Activated CD4-positive, alpha-beta memory T cell treated with anti-CD3 and anti-CD28 coated beads, Interleukin-2, amount 10 ng/mL, durations not matched to agents 7 days and 5 days (primary cell): ENCODE measurements at regions not wholly inside any gene's neighbourhood (a gene's known extent, or its start where the extent isn't known, plus 50 kb on each side); places are given as distances from the start of the nearest gene placed in this dataset.
"Not testable (repeated sequence)": the region's sequence is repeated elsewhere in the genome, so short reads cannot be mapped to it uniquely, and the experiment has no call there.

Source experiments
- CTCF ChIA-PET: fragments of 350-600 bp; sonication (Branson Sonifier 250); formaldehyde crosslinking; loops from one replicate; lab custom pipeline; 2021; ENCODE audit warnings: antibody characterized with exemption, inconsistent platforms; lab: Charles Lee
- POLR2A ChIA-PET: fragments of 350-600 bp; sonication (Branson Sonifier 250); formaldehyde crosslinking; loops from one replicate; lab custom pipeline; 2021; ENCODE audit warnings: antibody characterized with exemption; lab: Charles Lee
- DNase-seq: peaks from one replicate; pipeline ENCODE4 v3.0.0-alpha.2; 2020
- H3K27ac Mint-ChIP-seq: one replicate; pipeline ENCODE4 v1.8.0; 2021; ENCODE audit warnings: mild to moderate bottlenecking, mixed read lengths
- H3K27me3 Mint-ChIP-seq: one replicate; pipeline ENCODE4 v1.8.0; 2021; ENCODE audit warnings: mixed read lengths
- H3K36me3 Mint-ChIP-seq: one replicate; pipeline ENCODE4 v1.8.0; 2021; ENCODE audit warnings: low read depth, mixed read lengths
- H3K4me1 Mint-ChIP-seq: one replicate; pipeline ENCODE4 v1.8.0; 2021; ENCODE audit warnings: mixed read lengths
- H3K4me3 Mint-ChIP-seq: one replicate; pipeline ENCODE4 v1.8.0; 2021; ENCODE audit warnings: mild to moderate bottlenecking, mixed read lengths
- H3K9me3 Mint-ChIP-seq: one replicate; pipeline ENCODE4 v1.8.0; 2021; ENCODE audit warnings: mixed read lengths

DNA sequence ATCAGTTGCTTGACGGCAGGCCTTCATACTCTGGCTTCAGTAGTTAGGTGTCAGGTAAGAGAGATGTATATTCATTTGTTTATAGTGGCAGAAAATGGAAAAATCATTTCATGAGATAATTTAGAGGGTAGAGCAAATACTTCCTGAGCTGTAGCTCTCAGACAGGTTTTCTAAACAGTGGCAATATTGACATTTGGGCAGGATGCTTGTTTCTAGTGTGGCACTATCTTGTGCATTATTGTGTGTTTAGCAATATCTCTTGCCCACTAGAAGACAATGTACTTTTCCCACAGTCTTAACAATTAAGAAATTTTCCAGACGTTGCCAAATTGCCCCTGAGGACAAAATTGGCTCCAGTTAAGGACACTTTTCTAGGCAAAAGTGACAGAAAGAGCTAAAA is 1143.1 kb downstream of the PLA2G4A start:
- ChIA-PET CTCF (no interaction called here), POLR2A (no interaction called here)
- Mint-ChIP-seq H3K9me3 (peaks cover 2% of the 10 kb centered on the region), H3K4me1 (no peaks in the 10 kb centered on the region), H3K27me3 (no peaks in the 10 kb centered on the region), H3K27ac (no peak overlapping the region), H3K36me3 (no peaks in the 10 kb centered on the region), H3K4me3 (no peak overlapping the region)
- DNase-seq = no peak

DNA sequence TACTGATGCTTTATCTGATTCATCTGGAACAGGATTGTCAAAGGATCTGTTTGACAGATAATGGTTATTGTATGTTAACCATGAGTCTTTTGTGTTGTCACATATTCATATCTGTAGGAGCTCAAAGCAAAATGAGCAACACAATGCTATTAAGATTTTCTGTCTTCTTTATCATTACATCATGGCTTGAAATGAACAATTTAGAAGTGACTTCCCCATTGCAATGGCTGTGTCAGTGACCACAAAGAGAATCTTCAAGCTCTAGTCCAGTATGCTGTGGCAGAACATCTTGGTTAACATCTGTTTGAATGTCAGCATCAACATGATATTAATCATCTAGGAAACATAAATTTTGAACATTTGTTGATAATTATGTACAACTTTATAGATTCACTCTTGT is 1148.5 kb downstream of the PLA2G4A start:
- DNase-seq = no peak
- H3K9me3 Mint-ChIP-seq = peaks cover 7% of the 10 kb centered on the region
- no peaks in the 10 kb centered on the region for H3K4me1 Mint-ChIP-seq
- H3K27ac Mint-ChIP-seq = no peak overlapping the region
- CTCF ChIA-PET = no interaction called here
- POLR2A ChIA-PET = no interaction called here
- H3K36me3 Mint-ChIP-seq = no peaks in the 10 kb centered on the region
- H3K4me3 Mint-ChIP-seq = no peak overlapping the region
- H3K27me3 Mint-ChIP-seq = no peaks in the 10 kb centered on the region

DNA sequence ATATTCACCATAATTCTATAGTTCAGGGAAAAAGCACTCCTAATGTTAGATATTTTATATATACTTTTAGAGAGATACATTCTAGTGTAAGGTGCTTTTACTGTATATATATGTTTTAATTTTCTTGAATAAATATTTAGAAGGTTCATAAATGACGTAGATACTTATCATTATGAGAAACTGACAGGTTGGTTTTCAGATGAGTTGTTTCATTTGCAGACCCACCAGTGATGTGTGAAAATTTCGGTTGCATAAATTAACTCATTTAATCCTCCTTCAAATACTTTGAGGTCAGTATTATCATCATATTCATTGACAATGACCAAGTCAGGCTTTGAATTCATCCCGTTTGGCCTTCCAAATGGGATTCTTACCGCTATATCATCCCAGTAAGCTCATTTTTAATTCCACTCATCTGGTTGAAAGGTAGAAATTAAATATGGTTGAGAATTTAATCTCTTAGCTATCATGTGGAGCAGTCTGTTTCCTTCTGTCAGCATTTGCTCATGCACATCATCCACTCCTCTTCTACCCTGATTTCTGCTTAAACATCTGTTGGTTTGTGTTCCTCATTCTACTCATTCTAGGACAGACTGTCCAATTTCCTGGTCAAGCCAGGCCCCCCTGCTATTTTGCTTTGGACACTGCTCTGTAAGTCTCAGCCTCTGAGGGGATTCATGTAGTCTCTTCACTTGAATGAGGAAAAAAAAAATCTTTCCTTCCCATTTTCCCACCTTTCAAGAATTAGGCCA is 1156.6 kb downstream of the PLA2G4A start:
- Mint-ChIP-seq H3K9me3 (peaks cover 8% of the 10 kb centered on the region), H3K27ac (no peak overlapping the region), H3K36me3 (no peaks in the 10 kb centered on the region), H3K4me3 (no peak overlapping the region), H3K27me3 (no peaks in the 10 kb centered on the region), H3K4me1 (no peaks in the 10 kb centered on the region)
- POLR2A ChIA-PET = no interaction called here
- CTCF ChIA-PET = no interaction called here
- DNase-seq = no peak

DNA sequence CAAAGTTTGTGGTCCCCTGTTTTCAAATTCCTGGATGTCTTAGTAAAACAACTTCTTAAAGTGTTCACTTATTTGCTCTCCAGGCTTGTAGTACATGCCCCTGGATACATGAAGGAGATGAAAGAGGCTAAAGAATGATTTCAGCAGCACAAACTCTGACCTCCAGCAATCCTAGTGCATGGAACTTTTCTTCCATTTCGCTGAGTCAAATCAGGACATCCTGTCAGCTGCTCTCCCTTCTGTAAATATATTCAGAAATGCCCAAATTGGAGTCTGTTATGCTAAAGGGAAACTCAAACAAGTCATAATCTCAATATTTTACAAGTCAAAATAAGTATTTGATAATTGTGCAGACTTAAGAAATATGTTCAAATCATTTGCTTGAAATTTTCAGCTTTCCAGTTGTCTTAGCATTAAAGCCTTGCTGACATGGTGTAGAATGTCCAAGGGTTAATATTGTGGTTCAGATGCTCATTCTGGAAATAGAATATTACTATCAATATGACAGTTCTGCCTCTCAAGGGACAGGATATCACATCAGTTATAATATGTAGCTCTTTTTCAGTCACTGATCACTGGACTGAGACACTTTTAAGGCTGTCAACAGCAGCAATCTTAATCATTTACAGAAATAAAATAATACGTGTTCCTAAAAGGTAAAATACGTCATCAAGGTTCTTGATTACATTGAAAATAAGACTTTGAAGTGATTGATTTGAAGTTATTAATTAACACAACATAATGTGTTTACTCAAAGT is 1157.3 kb downstream of the PLA2G4A start:
- Mint-ChIP-seq H3K27ac (no peak overlapping the region), H3K27me3 (no peaks in the 10 kb centered on the region), H3K9me3 (peaks cover 8% of the 10 kb centered on the region), H3K4me1 (no peaks in the 10 kb centered on the region), H3K36me3 (no peaks in the 10 kb centered on the region), H3K4me3 (no peak overlapping the region)
- no peak for DNase-seq
- ChIA-PET POLR2A (no interaction called here), CTCF (no interaction called here)

DNA sequence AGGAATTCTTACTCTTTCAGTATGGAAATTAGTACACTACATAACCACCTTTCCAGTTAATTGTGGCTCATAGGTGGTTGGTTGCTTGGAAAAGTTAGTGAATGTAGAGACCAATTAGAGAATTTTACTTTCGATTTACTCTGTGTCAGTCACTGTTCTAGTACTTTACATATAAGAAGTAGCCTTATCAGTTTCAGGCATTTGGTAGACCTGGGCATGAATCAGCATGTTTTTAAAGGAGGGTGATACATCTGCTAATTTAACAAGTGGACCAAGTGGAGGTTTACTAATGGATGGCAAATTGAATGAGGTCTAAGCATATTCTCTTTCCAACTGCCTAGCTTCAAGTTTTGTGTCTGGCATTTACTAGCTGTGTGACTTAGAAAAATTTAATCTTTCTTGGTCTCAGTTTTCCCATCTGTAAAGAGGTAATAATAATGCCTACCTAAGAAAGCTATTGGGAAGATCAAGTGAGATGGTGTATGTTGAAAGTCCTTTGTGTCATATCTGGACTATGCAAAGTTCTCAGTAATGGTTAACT is 1158.6 kb downstream of the PLA2G4A start:
- ChIA-PET POLR2A (no interaction called here), CTCF (no interaction called here)
- H3K27ac Mint-ChIP-seq = no peak overlapping the region
- H3K36me3 Mint-ChIP-seq = no peaks in the 10 kb centered on the region
- DNase-seq = no peak
- H3K9me3 Mint-ChIP-seq = peaks cover 5% of the 10 kb centered on the region
- H3K4me1 Mint-ChIP-seq = no peaks in the 10 kb centered on the region
- no peaks in the 10 kb centered on the region for H3K27me3 Mint-ChIP-seq
- H3K4me3 Mint-ChIP-seq = no peak overlapping the region

DNA sequence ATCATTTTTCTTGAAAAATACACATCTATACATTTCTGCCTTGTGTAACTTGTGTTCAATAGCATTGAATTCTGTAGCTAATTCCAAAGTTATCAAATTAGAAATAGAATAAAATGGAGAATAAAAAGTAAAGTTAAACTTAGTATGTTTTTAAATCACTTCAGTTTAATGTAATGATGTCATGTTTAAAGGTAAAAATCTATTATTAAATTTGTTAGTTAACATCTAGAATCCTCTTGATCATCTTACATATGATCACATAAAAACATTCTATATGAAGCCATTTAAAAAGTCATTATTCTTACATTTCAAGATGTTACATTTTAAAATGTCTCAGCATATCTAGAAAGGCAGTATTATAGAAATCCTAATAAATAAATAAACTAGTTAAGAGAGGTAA is 1163.2 kb downstream of the PLA2G4A start:
- no peak overlapping the region for H3K27ac Mint-ChIP-seq
- H3K27me3 Mint-ChIP-seq = no peaks in the 10 kb centered on the region
- ChIA-PET CTCF (no interaction called here), POLR2A (no interaction called here)
- no peak overlapping the region for H3K4me3 Mint-ChIP-seq
- no peaks in the 10 kb centered on the region for H3K4me1 Mint-ChIP-seq
- no peak for DNase-seq
- H3K36me3 Mint-ChIP-seq = no peaks in the 10 kb centered on the region
- H3K9me3 Mint-ChIP-seq = no peaks in the 10 kb centered on the region

DNA sequence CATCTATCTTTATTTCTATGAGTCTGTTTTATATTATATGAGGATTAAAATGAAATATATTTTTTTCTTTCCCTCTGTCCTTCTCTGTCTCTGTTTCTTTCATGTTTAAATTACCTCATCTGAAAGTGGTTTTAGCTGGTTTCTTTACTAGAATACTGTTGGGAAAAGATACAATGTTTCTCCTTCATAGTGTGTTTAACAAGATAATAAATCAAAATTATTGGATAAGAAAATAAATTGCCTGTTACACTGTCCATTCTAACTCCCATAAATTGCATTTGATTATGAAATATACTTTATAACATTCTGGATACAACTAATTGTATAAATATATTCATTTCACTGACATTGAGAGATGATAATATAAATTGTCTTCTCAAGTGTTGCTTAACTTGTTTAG is 1168.0 kb downstream of the PLA2G4A start:
- H3K4me3 Mint-ChIP-seq = no peak overlapping the region
- CTCF ChIA-PET = no interaction called here
- no peaks in the 10 kb centered on the region for H3K9me3 Mint-ChIP-seq

DNA sequence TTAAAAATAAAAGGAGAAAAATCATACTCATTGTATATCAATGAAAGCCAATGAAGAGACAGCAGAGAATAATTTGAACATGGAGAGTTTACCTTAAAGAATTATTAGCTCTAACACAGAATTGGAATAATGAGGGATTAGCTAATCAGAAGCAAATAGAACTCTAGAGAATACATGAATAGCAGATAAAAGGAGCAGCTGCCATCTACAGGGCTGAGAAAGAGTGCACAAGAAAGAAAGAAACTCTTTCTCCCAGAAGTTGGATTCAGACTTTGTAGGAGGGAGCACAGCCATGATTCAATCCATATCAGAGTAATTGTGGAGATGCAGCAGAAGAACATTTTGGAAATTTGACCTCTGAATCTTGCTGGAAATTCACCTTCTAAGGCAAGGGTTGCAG is 1171.2 kb downstream of the PLA2G4A start:
- no peaks in the 10 kb centered on the region for H3K27me3 Mint-ChIP-seq
- CTCF ChIA-PET = no interaction called here
- POLR2A ChIA-PET = no interaction called here
- H3K4me1 Mint-ChIP-seq = no peaks in the 10 kb centered on the region
- H3K9me3 Mint-ChIP-seq = peaks cover 3% of the 10 kb centered on the region
- H3K27ac Mint-ChIP-seq = no peak overlapping the region
- no peaks in the 10 kb centered on the region for H3K36me3 Mint-ChIP-seq
- no peak for DNase-seq
- H3K4me3 Mint-ChIP-seq = no peak overlapping the region

More for the DNA sequence above, 1168.0 kb downstream of the PLA2G4A start:
- DNase-seq = no peak
- no peaks in the 10 kb centered on the region for H3K36me3 Mint-ChIP-seq
- no peaks in the 10 kb centered on the region for H3K27me3 Mint-ChIP-seq
- no peaks in the 10 kb centered on the region for H3K4me1 Mint-ChIP-seq
- no peak overlapping the region for H3K27ac Mint-ChIP-seq
- POLR2A ChIA-PET = no interaction called here

DNA sequence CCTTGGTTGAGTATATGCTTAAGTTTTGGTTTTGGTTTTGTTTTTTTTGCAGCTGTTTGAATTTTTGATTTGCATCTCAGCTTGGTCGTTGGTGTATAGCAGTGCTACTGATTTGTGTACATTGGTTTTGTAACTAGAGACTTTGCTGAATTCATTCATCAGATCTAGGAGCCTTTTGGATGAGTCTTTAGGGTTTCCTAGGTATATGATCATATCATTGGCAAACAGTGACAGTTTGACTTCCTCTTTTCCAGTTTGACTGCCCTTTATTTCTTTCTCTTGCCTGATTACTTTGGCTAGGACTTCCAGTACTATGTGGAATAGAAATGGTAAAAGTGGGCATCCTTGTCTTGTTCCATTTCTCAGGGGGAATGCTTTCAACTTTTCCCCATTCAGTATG is 1174.9 kb downstream of the PLA2G4A start:
- H3K27me3 Mint-ChIP-seq, H3K4me3 Mint-ChIP-seq, DNase-seq, CTCF ChIA-PET, H3K36me3 Mint-ChIP-seq, H3K4me1 Mint-ChIP-seq, H3K27ac Mint-ChIP-seq, H3K9me3 Mint-ChIP-seq, POLR2A ChIA-PET: not testable (repeated sequence)

DNA sequence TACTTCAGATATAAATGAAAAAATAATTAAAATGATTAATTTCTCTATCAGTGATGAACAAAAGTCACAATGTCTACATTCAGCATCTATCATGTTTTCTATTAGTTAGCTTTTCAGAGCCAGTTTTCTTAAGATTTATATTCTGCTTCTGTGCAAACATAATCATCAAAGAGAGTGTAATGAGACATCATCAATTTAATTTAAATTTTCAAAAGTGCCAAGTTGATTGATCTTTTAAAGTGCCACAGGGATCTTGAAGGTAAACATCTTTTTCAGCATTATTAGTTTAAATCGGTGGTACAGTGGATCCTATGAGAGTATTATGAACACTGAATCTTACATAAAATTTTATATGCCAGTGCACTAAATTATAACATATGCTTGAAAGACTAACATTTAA is 1176.1 kb downstream of the PLA2G4A start:
- no peak for DNase-seq
- H3K27ac Mint-ChIP-seq = no peak overlapping the region
- H3K4me1 Mint-ChIP-seq = no peaks in the 10 kb centered on the region
- no peak overlapping the region for H3K4me3 Mint-ChIP-seq
- ChIA-PET CTCF (no interaction called here), POLR2A (no interaction called here)
- peaks cover 3% of the 10 kb centered on the region for H3K9me3 Mint-ChIP-seq
- H3K27me3 Mint-ChIP-seq = no peaks in the 10 kb centered on the region
- no peaks in the 10 kb centered on the region for H3K36me3 Mint-ChIP-seq

DNA sequence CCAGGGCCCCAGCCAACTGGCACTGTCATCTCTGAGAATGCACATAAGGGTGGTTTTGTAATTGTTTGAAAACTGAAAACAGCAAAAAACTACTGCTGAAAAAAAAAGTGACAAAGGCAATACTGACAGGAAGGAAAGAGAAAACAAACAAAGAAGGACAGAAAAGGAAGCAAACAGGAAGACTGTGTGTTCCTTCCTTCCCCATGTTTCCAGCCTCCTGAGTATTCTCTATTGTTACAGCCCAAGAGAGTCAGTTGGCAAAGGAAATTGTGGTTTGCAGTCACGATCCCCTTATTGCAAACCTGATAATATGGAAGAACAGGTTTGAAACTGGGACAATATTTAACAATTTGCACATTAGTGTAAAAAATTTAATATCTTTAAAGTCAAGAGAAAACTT is 1177.6 kb downstream of the PLA2G4A start:
- no peaks in the 10 kb centered on the region for H3K4me1 Mint-ChIP-seq
- POLR2A ChIA-PET = no interaction called here
- H3K4me3 Mint-ChIP-seq = no peak overlapping the region
- H3K36me3 Mint-ChIP-seq = no peaks in the 10 kb centered on the region
- H3K27ac Mint-ChIP-seq = no peak overlapping the region
- H3K9me3 Mint-ChIP-seq = peaks cover 3% of the 10 kb centered on the region
- no peak for DNase-seq
- CTCF ChIA-PET = no interaction called here
- H3K27me3 Mint-ChIP-seq = no peaks in the 10 kb centered on the region

DNA sequence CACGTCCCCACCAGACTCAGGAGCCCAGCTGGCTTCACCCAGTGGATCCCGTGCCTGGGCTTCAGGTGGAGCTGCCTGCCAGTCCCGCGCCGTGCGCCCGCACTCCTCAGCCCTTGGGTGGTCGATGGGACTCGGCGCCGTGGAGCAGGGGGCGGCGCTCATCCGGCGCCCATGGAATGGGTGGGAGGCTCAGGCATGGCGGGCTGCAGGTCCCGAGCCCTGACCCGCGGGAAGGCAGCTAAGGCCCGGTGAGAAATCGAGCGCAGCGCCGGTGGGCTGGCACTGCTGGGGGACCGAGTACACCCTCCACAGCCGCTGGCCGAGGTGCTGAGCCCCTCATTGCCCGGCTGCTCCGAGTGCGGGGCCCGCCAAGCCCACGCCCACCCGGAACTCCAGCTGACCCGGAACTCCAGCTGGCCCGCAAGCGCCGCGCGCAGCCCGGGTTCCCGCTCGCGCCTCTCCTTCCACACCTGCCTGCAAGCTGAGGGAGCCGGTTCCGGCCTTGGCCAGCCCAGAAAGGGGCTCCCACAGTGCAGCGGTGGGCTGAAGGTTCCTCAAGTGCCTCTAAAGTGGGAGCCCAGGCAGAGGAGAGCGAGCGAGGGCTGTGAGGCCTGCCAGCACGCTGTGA is 1184.6 kb downstream of the PLA2G4A start:
- H3K36me3 Mint-ChIP-seq, CTCF ChIA-PET, H3K27me3 Mint-ChIP-seq, H3K4me3 Mint-ChIP-seq, H3K4me1 Mint-ChIP-seq, H3K9me3 Mint-ChIP-seq, H3K27ac Mint-ChIP-seq, DNase-seq, POLR2A ChIA-PET: not testable (repeated sequence)

DNA sequence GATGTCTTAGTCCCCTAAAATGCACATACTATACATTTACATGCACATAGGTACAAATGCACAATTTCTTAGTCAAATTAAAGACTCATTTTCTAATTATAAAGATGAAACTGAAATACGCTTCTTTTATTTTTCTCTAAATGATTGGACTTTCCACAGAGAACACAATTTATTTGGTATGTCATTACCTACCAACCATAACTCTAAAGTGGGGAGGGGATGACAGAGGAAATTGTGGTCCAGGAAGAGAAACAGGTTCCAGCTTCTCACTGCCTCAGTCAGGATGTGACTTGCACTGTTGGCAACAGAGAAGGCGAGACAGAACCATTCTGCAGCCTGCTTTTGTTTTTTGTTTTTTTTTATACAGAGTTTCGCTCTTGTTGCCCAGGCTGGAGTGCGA is 1189.2 kb downstream of the PLA2G4A start:
- H3K27ac Mint-ChIP-seq = no peak overlapping the region
- ChIA-PET CTCF (no interaction called here), POLR2A (no interaction called here)
- no peaks in the 10 kb centered on the region for H3K36me3 Mint-ChIP-seq
- peaks cover 4% of the 10 kb centered on the region for H3K9me3 Mint-ChIP-seq
- H3K4me1 Mint-ChIP-seq = no peaks in the 10 kb centered on the region
- no peak overlapping the region for H3K4me3 Mint-ChIP-seq
- DNase-seq = no peak
- H3K27me3 Mint-ChIP-seq = no peaks in the 10 kb centered on the region
